HEK293 (cell line): ENCODE measurements at regions not wholly inside any gene's neighbourhood (a gene's known extent, or its start where the extent isn't known, plus 50 kb on each side); places are given as distances from the start of the nearest gene placed in this dataset.
A peak's percentile ranks its signal among the peaks of the same experiment; 100 is the strongest.

Experiments used
- GFI1B ChIP-seq: fragments of 450-650 bp; formaldehyde crosslinking; IDR thresholded peaks from 2 replicates; pipeline ENCODE4 v1.5.1; 2016; ENCODE audit warnings: missing biosample characterization, missing genetic modification characterization
- GLIS1 ChIP-seq: fragments of 450-650 bp; formaldehyde crosslinking; IDR thresholded peaks from 2 replicates; pipeline ENCODE4 v1.5.1; 2016; ENCODE audit warnings: missing biosample characterization, missing genetic modification characterization
- KLF8 ChIP-seq: fragments of 450-650 bp; formaldehyde crosslinking; IDR thresholded peaks from 2 replicates; pipeline ENCODE4 v1.5.1; 2016; ENCODE audit warnings: missing biosample characterization, missing genetic modification characterization
- SALL2 ChIP-seq: fragments of 450-650 bp; formaldehyde crosslinking; IDR thresholded peaks from 2 replicates; pipeline ENCODE4 v1.5.0; 2017; ENCODE audit warnings: missing biosample characterization, mild to moderate bottlenecking, missing genetic modification characterization, borderline replicate concordance
- TRIM28 ChIP-seq: IDR thresholded peaks from 2 replicates; pipeline ENCODE4 v1.6.1; 2011; ENCODE audit warnings: low read length, control low read depth, borderline replicate concordance
- WT1 ChIP-seq: fragments of 450-650 bp; formaldehyde crosslinking; IDR thresholded peaks from 2 replicates; pipeline ENCODE4 v1.5.1; 2016; ENCODE audit warnings: missing biosample characterization, missing genetic modification characterization
- ZBTB1 ChIP-seq: fragments of 450-650 bp; formaldehyde crosslinking; IDR thresholded peaks from 2 replicates; pipeline ENCODE4 v1.5.1; 2016; ENCODE audit warnings: missing biosample characterization, missing genetic modification characterization
- ZBTB21 ChIP-seq: fragments of 450-650 bp; formaldehyde crosslinking; IDR thresholded peaks from 2 replicates; pipeline ENCODE4 v1.5.1; 2017; ENCODE audit warnings: missing biosample characterization, missing genetic modification characterization
- ZFHX2 ChIP-seq: fragments of 450-650 bp; formaldehyde crosslinking; conservative IDR thresholded peaks from 2 replicates; pipeline ENCODE4 v1.5.1; 2016; ENCODE audit warnings: missing biosample characterization, missing genetic modification characterization
- ZNF248 ChIP-seq: fragments of 450-650 bp; formaldehyde crosslinking; IDR thresholded peaks from 2 replicates; pipeline ENCODE4 v1.5.1; 2017; ENCODE audit warnings: missing biosample characterization, missing genetic modification characterization
- ZNF354C ChIP-seq: fragments of 450-650 bp; formaldehyde crosslinking; IDR thresholded peaks from 2 replicates; pipeline ENCODE4 v1.5.1; 2016; ENCODE audit warnings: missing biosample characterization, missing genetic modification characterization, low read depth, borderline replicate concordance
- ZNF366 ChIP-seq: fragments of 450-650 bp; formaldehyde crosslinking; conservative IDR thresholded peaks from 2 replicates; pipeline ENCODE4 v1.5.1; 2016; ENCODE audit warnings: missing biosample characterization, missing genetic modification characterization
- ZNF426 ChIP-seq: fragments of 450-650 bp; formaldehyde crosslinking; IDR thresholded peaks from 2 replicates; pipeline ENCODE4 v1.5.1; 2017; ENCODE audit warnings: missing biosample characterization, missing genetic modification characterization, mild to moderate bottlenecking, inconsistent platforms, moderate library complexity
- ZNF629 ChIP-seq: fragments of 450-650 bp; formaldehyde crosslinking; IDR thresholded peaks from 2 replicates; pipeline ENCODE4 v1.5.1; 2017; ENCODE audit warnings: missing biosample characterization, missing genetic modification characterization
- ZNF792 ChIP-seq: fragments of 450-650 bp; formaldehyde crosslinking; IDR thresholded peaks from 2 replicates; pipeline ENCODE4 v1.5.1; 2016; ENCODE audit warnings: missing biosample characterization, missing genetic modification characterization
- TF ChIP-seq, protein P1 (sequence below): fragments of 450-650 bp; formaldehyde crosslinking; IDR thresholded peaks from 2 replicates; pipeline ENCODE4 v1.5.1; 2017; ENCODE audit warnings: missing biosample characterization, missing genetic modification characterization
- TF ChIP-seq, protein P2 (sequence below): fragments of 450-650 bp; IDR thresholded peaks from 2 replicates; pipeline ENCODE4 v1.5.1; 2018; ENCODE audit warnings: missing biosample characterization, mild to moderate bottlenecking, missing genetic modification characterization
- TF ChIP-seq, protein P3 (sequence below): fragments of 450-650 bp; formaldehyde crosslinking; IDR thresholded peaks from 2 replicates; pipeline ENCODE4 v1.5.1; 2016; ENCODE audit warnings: missing biosample characterization, missing genetic modification characterization
- TF ChIP-seq, protein P4 (sequence below): fragments of 450-650 bp; formaldehyde crosslinking; IDR thresholded peaks from 2 replicates; pipeline ENCODE4 v1.5.1; 2016; ENCODE audit warnings: missing biosample characterization, missing genetic modification characterization, borderline replicate concordance
- TF ChIP-seq, protein P5 (sequence below): fragments of 450-650 bp; formaldehyde crosslinking; IDR thresholded peaks from 2 replicates; pipeline ENCODE4 v1.5.1; 2017; ENCODE audit warnings: missing biosample characterization, missing genetic modification characterization

- TF ChIP-seq, protein P1, sequence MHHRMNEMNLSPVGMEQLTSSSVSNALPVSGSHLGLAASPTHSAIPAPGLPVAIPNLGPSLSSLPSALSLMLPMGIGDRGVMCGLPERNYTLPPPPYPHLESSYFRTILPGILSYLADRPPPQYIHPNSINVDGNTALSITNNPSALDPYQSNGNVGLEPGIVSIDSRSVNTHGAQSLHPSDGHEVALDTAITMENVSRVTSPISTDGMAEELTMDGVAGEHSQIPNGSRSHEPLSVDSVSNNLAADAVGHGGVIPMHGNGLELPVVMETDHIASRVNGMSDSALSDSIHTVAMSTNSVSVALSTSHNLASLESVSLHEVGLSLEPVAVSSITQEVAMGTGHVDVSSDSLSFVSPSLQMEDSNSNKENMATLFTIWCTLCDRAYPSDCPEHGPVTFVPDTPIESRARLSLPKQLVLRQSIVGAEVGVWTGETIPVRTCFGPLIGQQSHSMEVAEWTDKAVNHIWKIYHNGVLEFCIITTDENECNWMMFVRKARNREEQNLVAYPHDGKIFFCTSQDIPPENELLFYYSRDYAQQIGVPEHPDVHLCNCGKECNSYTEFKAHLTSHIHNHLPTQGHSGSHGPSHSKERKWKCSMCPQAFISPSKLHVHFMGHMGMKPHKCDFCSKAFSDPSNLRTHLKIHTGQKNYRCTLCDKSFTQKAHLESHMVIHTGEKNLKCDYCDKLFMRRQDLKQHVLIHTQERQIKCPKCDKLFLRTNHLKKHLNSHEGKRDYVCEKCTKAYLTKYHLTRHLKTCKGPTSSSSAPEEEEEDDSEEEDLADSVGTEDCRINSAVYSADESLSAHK: no peak
- TF ChIP-seq ZBTB21 (tag by site-specific recombination) (no peak), ZNF366 (tag by site-specific recombination) (no peak), KLF8 (0 out of 2 replicates have a peak, but pooled peaks have one; percentile 20), GLIS1 (tag by site-specific recombination) (peak; percentile 57; the same call in 1 of the 2 replicates), ZNF248 (tag by site-specific recombination) (no peak), ZNF792 (tag by site-specific recombination) (no peak), SALL2 (tag by site-specific recombination) (no peak), ZNF629 (peak; percentile 60), ZNF354C (no peak), ZBTB1 (tag by site-specific recombination) (no peak), ZFHX2 (tag by site-specific recombination) (peak; percentile 72), WT1 (peak; percentile 76), ZNF426 (tag by site-specific recombination) (0 out of 2 replicates have a peak, but pooled peaks have one; percentile 9), TRIM28 (peak; percentile 73; the same call in 1 of the 2 replicates), GFI1B (peak; percentile 99)
- TF ChIP-seq, protein P2, sequence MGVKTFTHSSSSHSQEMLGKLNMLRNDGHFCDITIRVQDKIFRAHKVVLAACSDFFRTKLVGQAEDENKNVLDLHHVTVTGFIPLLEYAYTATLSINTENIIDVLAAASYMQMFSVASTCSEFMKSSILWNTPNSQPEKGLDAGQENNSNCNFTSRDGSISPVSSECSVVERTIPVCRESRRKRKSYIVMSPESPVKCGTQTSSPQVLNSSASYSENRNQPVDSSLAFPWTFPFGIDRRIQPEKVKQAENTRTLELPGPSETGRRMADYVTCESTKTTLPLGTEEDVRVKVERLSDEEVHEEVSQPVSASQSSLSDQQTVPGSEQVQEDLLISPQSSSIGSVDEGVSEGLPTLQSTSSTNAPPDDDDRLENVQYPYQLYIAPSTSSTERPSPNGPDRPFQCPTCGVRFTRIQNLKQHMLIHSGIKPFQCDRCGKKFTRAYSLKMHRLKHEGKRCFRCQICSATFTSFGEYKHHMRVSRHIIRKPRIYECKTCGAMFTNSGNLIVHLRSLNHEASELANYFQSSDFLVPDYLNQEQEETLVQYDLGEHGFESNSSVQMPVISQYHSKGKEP (tag by site-specific recombination): no peak
- TF ChIP-seq, protein P3, sequence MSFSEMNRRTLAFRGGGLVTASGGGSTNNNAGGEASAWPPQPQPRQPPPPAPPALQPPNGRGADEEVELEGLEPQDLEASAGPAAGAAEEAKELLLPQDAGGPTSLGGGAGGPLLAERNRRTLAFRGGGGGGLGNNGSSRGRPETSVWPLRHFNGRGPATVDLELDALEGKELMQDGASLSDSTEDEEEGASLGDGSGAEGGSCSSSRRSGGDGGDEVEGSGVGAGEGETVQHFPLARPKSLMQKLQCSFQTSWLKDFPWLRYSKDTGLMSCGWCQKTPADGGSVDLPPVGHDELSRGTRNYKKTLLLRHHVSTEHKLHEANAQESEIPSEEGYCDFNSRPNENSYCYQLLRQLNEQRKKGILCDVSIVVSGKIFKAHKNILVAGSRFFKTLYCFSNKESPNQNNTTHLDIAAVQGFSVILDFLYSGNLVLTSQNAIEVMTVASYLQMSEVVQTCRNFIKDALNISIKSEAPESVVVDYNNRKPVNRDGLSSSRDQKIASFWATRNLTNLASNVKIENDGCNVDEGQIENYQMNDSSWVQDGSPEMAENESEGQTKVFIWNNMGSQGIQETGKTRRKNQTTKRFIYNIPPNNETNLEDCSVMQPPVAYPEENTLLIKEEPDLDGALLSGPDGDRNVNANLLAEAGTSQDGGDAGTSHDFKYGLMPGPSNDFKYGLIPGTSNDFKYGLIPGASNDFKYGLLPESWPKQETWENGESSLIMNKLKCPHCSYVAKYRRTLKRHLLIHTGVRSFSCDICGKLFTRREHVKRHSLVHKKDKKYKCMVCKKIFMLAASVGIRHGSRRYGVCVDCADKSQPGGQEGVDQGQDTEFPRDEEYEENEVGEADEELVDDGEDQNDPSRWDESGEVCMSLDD (tag by site-specific recombination): no peak
- TF ChIP-seq, protein P4, sequence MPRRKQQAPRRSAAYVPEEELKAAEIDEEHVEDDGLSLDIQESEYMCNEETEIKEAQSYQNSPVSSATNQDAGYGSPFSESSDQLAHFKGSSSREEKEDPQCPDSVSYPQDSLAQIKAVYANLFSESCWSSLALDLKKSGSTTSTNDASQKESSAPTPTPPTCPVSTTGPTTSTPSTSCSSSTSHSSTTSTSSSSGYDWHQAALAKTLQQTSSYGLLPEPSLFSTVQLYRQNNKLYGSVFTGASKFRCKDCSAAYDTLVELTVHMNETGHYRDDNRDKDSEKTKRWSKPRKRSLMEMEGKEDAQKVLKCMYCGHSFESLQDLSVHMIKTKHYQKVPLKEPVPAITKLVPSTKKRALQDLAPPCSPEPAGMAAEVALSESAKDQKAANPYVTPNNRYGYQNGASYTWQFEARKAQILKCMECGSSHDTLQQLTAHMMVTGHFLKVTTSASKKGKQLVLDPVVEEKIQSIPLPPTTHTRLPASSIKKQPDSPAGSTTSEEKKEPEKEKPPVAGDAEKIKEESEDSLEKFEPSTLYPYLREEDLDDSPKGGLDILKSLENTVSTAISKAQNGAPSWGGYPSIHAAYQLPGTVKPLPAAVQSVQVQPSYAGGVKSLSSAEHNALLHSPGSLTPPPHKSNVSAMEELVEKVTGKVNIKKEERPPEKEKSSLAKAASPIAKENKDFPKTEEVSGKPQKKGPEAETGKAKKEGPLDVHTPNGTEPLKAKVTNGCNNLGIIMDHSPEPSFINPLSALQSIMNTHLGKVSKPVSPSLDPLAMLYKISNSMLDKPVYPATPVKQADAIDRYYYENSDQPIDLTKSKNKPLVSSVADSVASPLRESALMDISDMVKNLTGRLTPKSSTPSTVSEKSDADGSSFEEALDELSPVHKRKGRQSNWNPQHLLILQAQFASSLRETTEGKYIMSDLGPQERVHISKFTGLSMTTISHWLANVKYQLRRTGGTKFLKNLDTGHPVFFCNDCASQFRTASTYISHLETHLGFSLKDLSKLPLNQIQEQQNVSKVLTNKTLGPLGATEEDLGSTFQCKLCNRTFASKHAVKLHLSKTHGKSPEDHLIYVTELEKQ (tag by site-specific recombination): peak; percentile 10; the same call in 1 of the 2 replicates
- TF ChIP-seq, protein P5, sequence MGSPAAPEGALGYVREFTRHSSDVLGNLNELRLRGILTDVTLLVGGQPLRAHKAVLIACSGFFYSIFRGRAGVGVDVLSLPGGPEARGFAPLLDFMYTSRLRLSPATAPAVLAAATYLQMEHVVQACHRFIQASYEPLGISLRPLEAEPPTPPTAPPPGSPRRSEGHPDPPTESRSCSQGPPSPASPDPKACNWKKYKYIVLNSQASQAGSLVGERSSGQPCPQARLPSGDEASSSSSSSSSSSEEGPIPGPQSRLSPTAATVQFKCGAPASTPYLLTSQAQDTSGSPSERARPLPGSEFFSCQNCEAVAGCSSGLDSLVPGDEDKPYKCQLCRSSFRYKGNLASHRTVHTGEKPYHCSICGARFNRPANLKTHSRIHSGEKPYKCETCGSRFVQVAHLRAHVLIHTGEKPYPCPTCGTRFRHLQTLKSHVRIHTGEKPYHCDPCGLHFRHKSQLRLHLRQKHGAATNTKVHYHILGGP (tag by site-specific recombination): no peak
Observed at GRCh38 chr1:232682248-232682647, 52.3 kb upstream of the SIPA1L2 start (continued).
